Mucosa of descending colon (tissue), 3 donors: ENCODE measurements at regions not wholly inside any gene's neighbourhood (a gene's known extent, or its start where the extent isn't known, plus 50 kb on each side); places are given as distances from the start of the nearest gene placed in this dataset.

Source experiments
- ATAC-seq: fragments of 200-7000 bp; cut with Tn5 transposase; one replicate; pipeline ENCODE4 v1.9.1; 2020; ENCODE audit warnings: mild to moderate bottlenecking, moderate library complexity
- DNase-seq, 3 donors: peaks; one replicate each; pipeline ENCODE4 v3.0.0-alpha.2; 2020
- H3K36me3 ChIP-seq: fragments of 200-600 bp; one replicate; pipeline ENCODE4 v1.8.0; 2021; ENCODE audit warnings: low read depth, mild to moderate bottlenecking
- H3K4me1 ChIP-seq: fragments of 200-600 bp; one replicate; pipeline ENCODE4 v1.8.0; 2021; ENCODE audit warnings: low read depth, mild to moderate bottlenecking
- H3K4me3 ChIP-seq: fragments of 200-600 bp; one replicate; pipeline ENCODE4 v1.8.0; 2021; ENCODE audit warnings: mild to moderate bottlenecking
- H3K9me3 ChIP-seq: fragments of 200-600 bp; one replicate; pipeline ENCODE4 v1.8.0; 2021; ENCODE audit warnings: mild to moderate bottlenecking
- intact Hi-C, 2 donors: fragments of 100-400 bp; cut with DNase I in 1 of 2; cut with micrococcal nuclease in 1 of 2; formaldehyde crosslinking; loops; one replicate each; pipeline versions ENCODE4 v1.11.0 to v1.11.1; 2022; cut with DNase I, micrococcal nuclease
- TF ChIP-seq, protein P1 (sequence below): fragments of 200-600 bp; IDR thresholded peaks from one replicate; pipeline ENCODE4 v1.8.0; 2022; ENCODE audit warnings: antibody characterized with exemption, mild to moderate bottlenecking
- donor health status: DM: no; HTN: no; CAD: no; lungs with moderate emphysema.
- donor health status: DM: no; HTN: no; CAD: no.
- donor health status: DM: no; HTN: yes; CAD: no.

DNA sequence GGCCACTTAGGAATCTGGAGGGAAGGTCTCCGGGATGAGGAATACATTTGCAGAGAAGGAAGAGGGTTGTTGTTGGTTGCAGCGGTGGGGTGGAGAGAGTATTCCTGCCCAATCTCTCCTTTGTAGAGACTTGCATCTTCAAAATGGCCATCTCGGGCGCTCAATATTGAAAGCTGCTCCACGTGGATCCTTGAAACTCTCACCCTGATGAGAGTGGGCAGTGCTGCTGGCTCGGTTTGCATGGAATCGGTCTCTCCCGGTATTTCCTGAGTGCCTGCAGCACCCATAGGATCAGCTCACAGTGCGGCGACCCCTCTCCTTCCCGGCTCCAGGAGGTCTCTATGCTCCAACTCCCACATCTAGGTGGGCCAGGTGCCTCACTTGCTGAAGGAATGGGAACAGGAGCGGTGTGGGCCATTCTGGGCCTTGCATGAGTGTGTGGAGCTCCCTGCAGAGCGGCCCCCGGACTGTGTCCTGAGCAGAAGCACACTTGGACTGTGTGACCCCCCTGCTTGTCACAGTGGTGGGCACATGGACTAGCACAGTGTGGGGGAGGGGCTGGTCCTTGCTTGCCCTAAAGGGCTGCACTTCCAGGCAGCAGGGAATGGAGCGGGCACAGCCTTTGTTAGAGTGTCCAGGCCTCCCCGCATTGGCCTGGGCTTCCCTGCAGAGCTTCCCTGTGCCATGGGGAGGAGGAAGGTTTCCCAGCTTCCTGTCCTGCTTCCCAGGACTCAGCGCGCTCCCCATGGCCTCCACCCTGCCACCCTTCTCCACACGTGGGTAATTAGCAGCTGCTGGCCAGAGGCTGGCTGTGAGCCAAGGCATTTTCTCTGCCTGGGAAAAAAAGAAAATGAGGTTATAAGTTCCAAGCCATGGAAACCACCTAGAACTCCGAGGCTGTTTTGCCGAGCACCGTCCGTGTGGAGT is 139.3 kb downstream of the IRF8 start:
- H3K4me1 ChIP-seq = no peaks in the 10 kb centered on the region
- DNase-seq (peak in 1 of 3 donors; percentile 44), ATAC-seq (peak; percentile 80)
- intact Hi-C loops = no loop called here
- no peaks in the 10 kb centered on the region for H3K36me3 ChIP-seq
- no peak overlapping the region for H3K4me3 ChIP-seq
- TF ChIP-seq, protein P1, sequence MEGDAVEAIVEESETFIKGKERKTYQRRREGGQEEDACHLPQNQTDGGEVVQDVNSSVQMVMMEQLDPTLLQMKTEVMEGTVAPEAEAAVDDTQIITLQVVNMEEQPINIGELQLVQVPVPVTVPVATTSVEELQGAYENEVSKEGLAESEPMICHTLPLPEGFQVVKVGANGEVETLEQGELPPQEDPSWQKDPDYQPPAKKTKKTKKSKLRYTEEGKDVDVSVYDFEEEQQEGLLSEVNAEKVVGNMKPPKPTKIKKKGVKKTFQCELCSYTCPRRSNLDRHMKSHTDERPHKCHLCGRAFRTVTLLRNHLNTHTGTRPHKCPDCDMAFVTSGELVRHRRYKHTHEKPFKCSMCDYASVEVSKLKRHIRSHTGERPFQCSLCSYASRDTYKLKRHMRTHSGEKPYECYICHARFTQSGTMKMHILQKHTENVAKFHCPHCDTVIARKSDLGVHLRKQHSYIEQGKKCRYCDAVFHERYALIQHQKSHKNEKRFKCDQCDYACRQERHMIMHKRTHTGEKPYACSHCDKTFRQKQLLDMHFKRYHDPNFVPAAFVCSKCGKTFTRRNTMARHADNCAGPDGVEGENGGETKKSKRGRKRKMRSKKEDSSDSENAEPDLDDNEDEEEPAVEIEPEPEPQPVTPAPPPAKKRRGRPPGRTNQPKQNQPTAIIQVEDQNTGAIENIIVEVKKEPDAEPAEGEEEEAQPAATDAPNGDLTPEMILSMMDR = no peak
- H3K9me3 ChIP-seq = no peaks in the 10 kb centered on the region

DNA sequence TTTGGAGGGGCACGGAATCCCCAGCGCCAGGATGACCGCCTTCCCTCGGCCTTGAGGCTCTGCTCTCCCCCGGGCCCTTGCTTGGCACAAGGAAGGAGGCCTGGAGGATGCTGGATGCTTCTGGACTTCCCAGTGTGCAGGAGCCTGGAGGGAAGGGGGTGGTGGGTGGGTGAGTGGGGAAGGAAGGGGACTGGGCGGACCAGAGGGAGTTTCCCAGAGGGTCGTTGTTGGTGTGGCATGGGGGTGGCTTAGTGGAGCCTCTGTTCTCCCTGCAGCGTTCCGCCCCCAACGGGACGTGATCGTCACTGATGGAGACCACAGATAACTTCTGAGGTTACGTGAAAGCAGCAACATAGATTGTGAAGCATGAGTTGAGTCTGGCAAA is 140.0 kb downstream of the IRF8 start:
- intact Hi-C loops = no loop called here
- no peak overlapping the region for H3K4me3 ChIP-seq
- peak; percentile 15 for ATAC-seq
- H3K4me1 ChIP-seq = no peaks in the 10 kb centered on the region
- H3K36me3 ChIP-seq = no peaks in the 10 kb centered on the region
- no peaks in the 10 kb centered on the region for H3K9me3 ChIP-seq
- no peak for DNase-seq
- TF ChIP-seq, protein P1 = no peak

DNA sequence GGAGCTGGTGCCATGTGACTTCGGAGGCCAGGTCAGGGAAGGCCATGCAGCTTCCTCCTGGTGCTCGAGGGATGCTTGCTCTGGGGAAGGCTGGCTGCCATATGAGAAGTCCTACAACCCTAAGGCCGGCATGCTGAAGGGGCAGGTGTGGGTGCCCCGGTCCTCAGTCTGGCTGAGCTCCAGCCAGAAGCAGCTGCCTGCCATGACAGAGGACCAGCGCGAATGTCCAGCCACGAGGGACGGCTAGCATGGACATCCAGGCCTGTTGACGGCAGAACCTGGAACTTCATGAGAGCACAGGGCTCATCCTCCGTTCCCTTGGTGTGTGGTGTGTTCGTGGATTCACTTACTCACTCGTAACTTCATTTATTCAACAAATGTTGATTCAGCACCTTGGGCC is 140.6 kb downstream of the IRF8 start:
- ATAC-seq (no peak), DNase-seq (no peak)
- TF ChIP-seq, protein P1 = no peak
- Histone ChIP-seq H3K4me3 (no peak overlapping the region), H3K9me3 (no peaks in the 10 kb centered on the region), H3K36me3 (no peaks in the 10 kb centered on the region), H3K4me1 (no peaks in the 10 kb centered on the region)
- intact Hi-C loops = no loop called here

DNA sequence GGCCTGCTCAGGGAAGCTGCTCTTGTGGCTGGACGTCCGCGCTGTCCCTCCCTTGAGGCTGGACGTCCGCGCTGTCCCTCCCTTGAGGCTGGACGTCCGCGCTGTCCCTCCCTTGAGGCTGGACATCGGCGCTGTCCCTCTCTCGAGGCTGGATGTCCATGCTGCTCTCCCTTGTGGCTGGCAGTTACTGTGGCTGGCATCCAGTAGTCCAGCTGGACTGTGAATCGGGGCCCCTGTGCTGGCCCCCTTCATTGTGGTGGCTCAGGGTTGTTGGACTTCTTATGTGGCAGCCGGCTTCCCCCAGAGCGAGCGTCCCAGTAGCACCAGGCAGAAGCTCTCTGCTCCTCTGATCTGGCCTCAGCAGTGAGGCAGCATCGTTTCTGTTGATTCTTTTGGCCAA is 141.5 kb downstream of the IRF8 start:
- ATAC-seq (no peak), DNase-seq (no peak)
- no peaks in the 10 kb centered on the region for H3K4me1 ChIP-seq
- TF ChIP-seq, protein P1 = no peak
- H3K9me3 ChIP-seq = no peaks in the 10 kb centered on the region
- no peak overlapping the region for H3K4me3 ChIP-seq
- intact Hi-C loops = no loop called here
- H3K36me3 ChIP-seq = no peaks in the 10 kb centered on the region

DNA sequence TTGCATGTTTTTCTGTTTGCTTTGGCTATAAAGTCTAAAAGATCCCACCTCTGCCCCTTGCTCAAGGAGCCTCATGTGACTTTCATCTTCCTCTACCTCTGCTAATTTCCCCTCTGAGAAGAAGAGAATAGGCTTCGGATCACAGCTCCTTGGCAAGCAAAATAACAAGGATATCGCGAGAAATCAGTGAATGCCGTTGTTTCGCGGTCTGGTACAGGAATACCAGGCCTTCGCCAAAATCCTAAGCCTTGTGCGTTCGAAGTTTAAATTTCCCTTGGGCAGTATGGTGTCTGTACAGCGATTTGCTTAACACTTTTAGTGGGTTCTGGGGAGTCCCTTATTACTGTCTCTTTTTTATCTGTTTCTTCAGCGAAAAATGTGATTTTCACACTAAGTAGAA is 142.3 kb downstream of the IRF8 start:
- H3K4me1 ChIP-seq = no peaks in the 10 kb centered on the region
- intact Hi-C loops = no loop called here
- no peak for DNase-seq
- ATAC-seq = no peak
- no peak overlapping the region for H3K4me3 ChIP-seq
- TF ChIP-seq, protein P1 = no peak
- H3K9me3 ChIP-seq = no peaks in the 10 kb centered on the region
- no peaks in the 10 kb centered on the region for H3K36me3 ChIP-seq
